ENCODE measurements at regions not wholly inside any gene's neighbourhood (a gene's known extent, or its start where the extent isn't known, plus 50 kb on each side); places are given as distances from the start of the nearest gene placed in this dataset.

DNA sequence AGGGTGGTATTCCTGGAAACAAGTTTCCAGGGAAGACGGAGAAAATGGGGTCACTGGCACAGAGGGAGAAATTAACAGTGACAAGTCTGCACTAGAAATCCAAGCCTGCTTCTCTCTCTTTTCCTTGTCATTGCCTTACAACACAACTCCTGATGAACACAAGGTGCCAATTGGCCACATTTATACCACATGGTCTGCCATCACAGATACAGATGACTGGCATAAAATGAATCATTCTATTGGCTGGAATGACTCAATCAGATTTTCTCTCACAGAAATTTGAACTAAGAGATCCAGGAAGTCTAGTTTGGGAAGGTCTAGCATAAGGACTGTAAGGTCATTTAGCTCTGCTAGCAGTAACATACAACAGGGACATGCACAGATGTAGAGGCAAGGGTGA is 190.3 kb downstream of the LINC00237 start:
- TF ChIP-seq POLR2AphosphoS5 (IDR thresholded peaks at IDR 0.05; ENCODE audit: low read depth, low read length) (no peak), TAF1 (IDR thresholded peaks at IDR 0.05; ENCODE audit: borderline replicate concordance, insufficient read depth, low read length) (no peak), SIN3A (IDR thresholded peaks at IDR 0.05; ENCODE audit: borderline replicate concordance, insufficient read depth, low read length) (no peak), FOXP2 (optimal IDR thresholded peaks at IDR 0.05; ENCODE audit: borderline replicate concordance, extremely low read depth, extremely low read length, insufficient read depth) (no peak)

DNA sequence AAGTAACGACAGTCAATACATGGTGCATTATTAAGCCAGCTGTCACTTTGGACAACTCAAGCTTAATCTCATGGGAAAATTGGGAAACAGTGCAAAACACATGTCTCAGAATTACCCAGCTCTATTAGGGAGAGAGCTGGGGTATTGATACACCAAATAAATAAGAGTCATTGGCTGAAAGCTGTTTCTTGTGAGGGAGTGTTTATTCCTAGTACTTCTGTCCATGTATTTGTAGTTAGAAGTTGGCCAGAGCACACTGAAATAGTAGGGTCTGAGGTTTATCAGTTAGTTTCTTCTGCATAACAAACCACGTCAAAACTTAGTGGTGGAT is 192.0 kb upstream of the RALGAPA2 start:
- TF ChIP-seq POLR2AphosphoS5 (IDR thresholded peaks at IDR 0.05; ENCODE audit: low read depth, low read length) (no peak), FOXP2 (optimal IDR thresholded peaks at IDR 0.05; ENCODE audit: borderline replicate concordance, extremely low read depth, extremely low read length, insufficient read depth) (no peak), SIN3A (IDR thresholded peaks at IDR 0.05; ENCODE audit: borderline replicate concordance, insufficient read depth, low read length) (no peak), TAF1 (IDR thresholded peaks at IDR 0.05; ENCODE audit: borderline replicate concordance, insufficient read depth, low read length) (no peak)
- TF ChIP-seq, protein P1, sequence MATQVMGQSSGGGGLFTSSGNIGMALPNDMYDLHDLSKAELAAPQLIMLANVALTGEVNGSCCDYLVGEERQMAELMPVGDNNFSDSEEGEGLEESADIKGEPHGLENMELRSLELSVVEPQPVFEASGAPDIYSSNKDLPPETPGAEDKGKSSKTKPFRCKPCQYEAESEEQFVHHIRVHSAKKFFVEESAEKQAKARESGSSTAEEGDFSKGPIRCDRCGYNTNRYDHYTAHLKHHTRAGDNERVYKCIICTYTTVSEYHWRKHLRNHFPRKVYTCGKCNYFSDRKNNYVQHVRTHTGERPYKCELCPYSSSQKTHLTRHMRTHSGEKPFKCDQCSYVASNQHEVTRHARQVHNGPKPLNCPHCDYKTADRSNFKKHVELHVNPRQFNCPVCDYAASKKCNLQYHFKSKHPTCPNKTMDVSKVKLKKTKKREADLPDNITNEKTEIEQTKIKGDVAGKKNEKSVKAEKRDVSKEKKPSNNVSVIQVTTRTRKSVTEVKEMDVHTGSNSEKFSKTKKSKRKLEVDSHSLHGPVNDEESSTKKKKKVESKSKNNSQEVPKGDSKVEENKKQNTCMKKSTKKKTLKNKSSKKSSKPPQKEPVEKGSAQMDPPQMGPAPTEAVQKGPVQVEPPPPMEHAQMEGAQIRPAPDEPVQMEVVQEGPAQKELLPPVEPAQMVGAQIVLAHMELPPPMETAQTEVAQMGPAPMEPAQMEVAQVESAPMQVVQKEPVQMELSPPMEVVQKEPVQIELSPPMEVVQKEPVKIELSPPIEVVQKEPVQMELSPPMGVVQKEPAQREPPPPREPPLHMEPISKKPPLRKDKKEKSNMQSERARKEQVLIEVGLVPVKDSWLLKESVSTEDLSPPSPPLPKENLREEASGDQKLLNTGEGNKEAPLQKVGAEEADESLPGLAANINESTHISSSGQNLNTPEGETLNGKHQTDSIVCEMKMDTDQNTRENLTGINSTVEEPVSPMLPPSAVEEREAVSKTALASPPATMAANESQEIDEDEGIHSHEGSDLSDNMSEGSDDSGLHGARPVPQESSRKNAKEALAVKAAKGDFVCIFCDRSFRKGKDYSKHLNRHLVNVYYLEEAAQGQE (IDR thresholded peaks at IDR 0.05; ENCODE audit: insufficient read depth in 1 of 2, low read depth in 2 of 2, low read length in 2 of 2), result no peak

DNA sequence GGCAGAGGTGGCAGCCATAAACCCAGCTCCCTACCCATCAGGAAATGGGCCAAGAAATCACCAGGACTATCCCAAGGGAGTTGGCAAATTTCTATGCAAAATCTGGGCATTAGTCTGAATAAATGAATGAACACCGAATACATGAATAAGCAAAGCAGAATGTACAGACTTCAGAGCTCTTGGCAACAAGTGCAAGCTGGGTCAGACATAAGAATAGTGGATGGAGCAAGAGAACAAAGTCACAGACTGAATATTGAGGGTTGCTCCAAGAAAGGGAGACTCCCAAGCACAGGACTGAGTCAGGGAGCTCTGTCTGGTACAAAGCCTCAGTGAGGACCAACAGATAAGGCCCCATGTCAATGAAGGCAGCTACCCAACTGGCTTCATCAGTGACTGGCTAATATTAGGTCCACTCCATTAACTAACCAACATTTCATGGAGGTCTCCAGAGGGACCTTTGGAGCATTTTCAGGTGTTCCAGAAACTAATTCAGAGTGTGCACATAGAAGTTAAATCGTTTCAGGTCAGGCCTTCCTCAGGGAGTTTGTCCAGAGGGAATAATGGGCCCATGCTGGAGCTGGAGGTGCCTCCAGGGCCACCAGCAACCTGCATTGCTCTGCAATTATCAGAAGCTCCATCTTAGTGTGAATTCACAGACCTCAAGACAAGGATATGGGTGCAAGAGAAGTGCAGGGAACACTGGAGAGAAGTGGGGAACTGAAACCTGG is 191.5 kb upstream of the RALGAPA2 start:
- TF ChIP-seq, protein P1 (IDR thresholded peaks at IDR 0.05; ENCODE audit: insufficient read depth in 1 of 2, low read depth in 2 of 2, low read length in 2 of 2), result no peak
- TF ChIP-seq FOXP2 (optimal IDR thresholded peaks at IDR 0.05; ENCODE audit: borderline replicate concordance, extremely low read depth, extremely low read length, insufficient read depth), result no peak
- no peak for TF ChIP-seq SIN3A (IDR thresholded peaks at IDR 0.05; ENCODE audit: borderline replicate concordance, insufficient read depth, low read length)
- no peak for TF ChIP-seq TAF1 (IDR thresholded peaks at IDR 0.05; ENCODE audit: borderline replicate concordance, insufficient read depth, low read length)
- no peak for TF ChIP-seq POLR2AphosphoS5 (IDR thresholded peaks at IDR 0.05; ENCODE audit: low read depth, low read length)

DNA sequence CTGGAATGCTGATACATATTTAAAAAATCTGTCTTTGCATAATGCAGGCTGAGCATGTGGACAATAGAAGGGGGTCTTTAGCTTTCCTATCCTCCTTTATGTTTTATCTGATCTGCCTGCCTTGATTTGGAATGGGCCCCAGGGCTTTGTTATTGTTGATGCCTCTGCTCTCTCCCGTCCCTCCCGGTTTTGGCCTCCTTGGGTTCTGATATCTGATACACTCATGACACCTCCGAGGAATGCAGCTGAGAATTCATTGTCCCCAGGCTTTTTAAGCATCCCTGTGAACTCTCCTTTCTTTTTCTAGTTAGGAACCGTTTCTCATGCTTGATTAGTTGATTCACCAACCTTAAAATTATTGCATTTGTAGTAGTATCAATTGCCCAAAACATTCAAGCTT is 185.5 kb upstream of the RALGAPA2 start:
- TF ChIP-seq, protein P1 (IDR thresholded peaks at IDR 0.05; ENCODE audit: insufficient read depth in 1 of 2, low read depth in 2 of 2, low read length in 2 of 2), result no peak
- TF ChIP-seq FOXP2 (optimal IDR thresholded peaks at IDR 0.05; ENCODE audit: borderline replicate concordance, extremely low read depth, extremely low read length, insufficient read depth) (no peak), SIN3A (IDR thresholded peaks at IDR 0.05; ENCODE audit: borderline replicate concordance, insufficient read depth, low read length) (no peak), POLR2AphosphoS5 (IDR thresholded peaks at IDR 0.05; ENCODE audit: low read depth, low read length) (no peak), TAF1 (IDR thresholded peaks at IDR 0.05; ENCODE audit: borderline replicate concordance, insufficient read depth, low read length) (no peak)

DNA sequence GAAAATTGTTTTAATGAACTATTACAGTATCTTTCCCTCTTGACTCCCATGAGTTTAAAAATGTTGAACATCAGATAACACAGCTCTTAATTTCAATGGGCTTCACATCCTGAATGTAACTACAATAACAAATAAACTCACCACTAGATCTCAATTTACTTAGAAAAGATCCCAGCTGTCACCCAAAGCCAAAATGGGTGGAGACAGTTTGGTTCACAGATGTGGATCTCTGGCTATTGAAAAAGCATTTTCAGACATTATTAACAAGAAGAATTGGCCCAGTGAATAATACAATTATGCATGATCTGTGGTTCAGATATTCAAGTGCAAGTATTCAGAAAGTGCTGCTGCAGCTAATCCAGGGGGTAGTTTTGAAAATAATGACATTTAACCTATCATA is 184.7 kb upstream of the RALGAPA2 start:
- TF ChIP-seq FOXP2 (optimal IDR thresholded peaks at IDR 0.05; ENCODE audit: borderline replicate concordance, extremely low read depth, extremely low read length, insufficient read depth) (no peak), TAF1 (IDR thresholded peaks at IDR 0.05; ENCODE audit: borderline replicate concordance, insufficient read depth, low read length) (no peak), POLR2AphosphoS5 (IDR thresholded peaks at IDR 0.05; ENCODE audit: low read depth, low read length) (no peak), SIN3A (IDR thresholded peaks at IDR 0.05; ENCODE audit: borderline replicate concordance, insufficient read depth, low read length) (no peak)
- TF ChIP-seq, protein P1 (IDR thresholded peaks at IDR 0.05; ENCODE audit: insufficient read depth in 1 of 2, low read depth in 2 of 2, low read length in 2 of 2), result no peak
